ENCODE measurements at regions not wholly inside any gene's neighbourhood (a gene's known extent, or its start where the extent isn't known, plus 50 kb on each side); places are given as distances from the start of the nearest gene placed in this dataset.

DNA sequence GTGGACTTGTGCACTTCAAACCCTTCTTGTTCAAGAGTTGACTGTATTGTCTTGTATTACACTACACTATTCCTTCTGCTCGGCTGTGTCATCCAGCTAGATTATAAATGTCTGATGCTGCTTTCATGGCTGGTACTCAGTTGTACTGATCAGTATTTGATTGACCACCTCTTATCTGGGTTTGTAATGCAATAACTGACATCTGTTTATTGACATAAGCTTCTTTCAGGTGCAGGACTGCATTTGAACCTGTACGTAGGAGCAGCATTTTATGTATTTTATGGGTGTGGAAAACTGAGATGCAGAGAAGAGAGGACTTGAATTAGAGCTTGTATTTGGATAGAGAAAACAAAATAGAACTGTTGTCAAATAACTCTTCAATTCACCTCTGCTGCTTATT is 309.2 kb downstream of the FGF9 start:
- Mint-ChIP-seq H3K27ac (no peak overlapping the region), H3K4me1 (no peaks in the 10 kb centered on the region), H3K4me3 (no peak overlapping the region), H3K9me3 (no peaks in the 10 kb centered on the region), H3K36me3 (no peaks in the 10 kb centered on the region), H3K27me3 (no peaks in the 10 kb centered on the region)
- ATAC-seq (replicated peaks) (no peak), DNase-seq (no peak)

DNA sequence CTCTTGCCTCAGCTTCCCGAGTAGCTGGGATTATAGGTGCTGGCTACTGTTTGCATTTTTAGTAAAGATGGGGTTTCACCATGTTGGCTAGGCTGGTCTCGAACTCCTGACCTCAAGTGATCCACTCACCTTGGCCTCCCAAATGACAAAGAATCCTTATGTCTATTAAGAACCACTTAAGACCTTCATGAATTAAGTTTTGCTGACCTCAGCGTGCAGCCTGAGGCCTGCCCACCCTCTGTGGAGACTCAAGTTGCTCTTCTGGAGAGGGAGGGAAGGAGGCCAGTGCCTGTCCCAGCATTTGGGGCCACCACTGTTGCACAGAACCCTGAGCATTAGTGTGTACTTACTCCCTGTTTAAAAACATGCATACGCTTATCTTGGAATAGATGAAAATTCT is 313.3 kb downstream of the FGF9 start:
- H3K9me3 Mint-ChIP-seq = peaks cover 0 to 3% of the 10 kb centered on the region in 2 donors
- H3K27ac Mint-ChIP-seq = no peak overlapping the region
- peaks cover 0 to 3% of the 10 kb centered on the region in 2 donors for H3K36me3 Mint-ChIP-seq
- no peak for ATAC-seq (replicated peaks)
- DNase-seq = no peak
- H3K4me1 Mint-ChIP-seq = no peaks in the 10 kb centered on the region
- no peaks in the 10 kb centered on the region for H3K27me3 Mint-ChIP-seq
- H3K4me3 Mint-ChIP-seq = no peak overlapping the region

DNA sequence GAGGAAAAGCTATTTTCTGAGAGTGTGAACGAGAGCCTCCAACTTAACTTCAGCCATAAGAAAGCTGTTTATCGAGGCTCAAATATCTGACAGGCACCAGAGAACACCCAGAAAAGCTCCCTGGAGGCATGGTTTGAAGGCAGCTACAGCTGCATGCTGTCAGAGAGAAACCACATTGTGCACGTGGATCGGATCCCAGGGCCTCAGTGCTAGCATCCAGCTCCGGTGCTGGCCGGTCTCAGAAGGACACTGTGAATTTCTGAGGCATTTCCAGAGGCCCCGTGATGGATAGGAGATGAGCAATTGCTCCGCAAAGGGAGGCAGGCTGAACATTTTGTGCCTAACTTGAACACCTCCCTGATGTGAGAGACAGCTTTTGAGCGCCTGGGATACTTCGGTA is 315.7 kb downstream of the FGF9 start:
- H3K27me3 Mint-ChIP-seq = no peaks in the 10 kb centered on the region
- H3K36me3 Mint-ChIP-seq = peaks cover 0 to 3% of the 10 kb centered on the region in 2 donors
- H3K4me1 Mint-ChIP-seq = no peaks in the 10 kb centered on the region
- H3K27ac Mint-ChIP-seq = no peak overlapping the region
- ATAC-seq (replicated peaks) (no peak), DNase-seq (no peak)
- peaks cover 0 to 3% of the 10 kb centered on the region in 2 donors for H3K9me3 Mint-ChIP-seq
- no peak overlapping the region for H3K4me3 Mint-ChIP-seq

- no peak for ATAC-seq (replicated peaks)
- H3K27ac Mint-ChIP-seq = no peak overlapping the region
- peaks cover 0 to 3% of the 10 kb centered on the region in 2 donors for H3K36me3 Mint-ChIP-seq
- H3K4me3 Mint-ChIP-seq = no peak overlapping the region
- DNase-seq = no peak
- peaks cover 0 to 3% of the 10 kb centered on the region in 2 donors for H3K9me3 Mint-ChIP-seq
- no peaks in the 10 kb centered on the region for H3K4me1 Mint-ChIP-seq
- H3K27me3 Mint-ChIP-seq = no peaks in the 10 kb centered on the region
These were observed 316.9 kb downstream of the FGF9 start for GRCh38 chr13:21987793-21988192.

- no peaks in the 10 kb centered on the region for H3K27me3 Mint-ChIP-seq
- no peak overlapping the region for H3K27ac Mint-ChIP-seq
- H3K36me3 Mint-ChIP-seq = peaks cover 0 to 3% of the 10 kb centered on the region in 2 donors
- no peaks in the 10 kb centered on the region for H3K4me1 Mint-ChIP-seq
- H3K4me3 Mint-ChIP-seq = no peak overlapping the region
- H3K9me3 Mint-ChIP-seq = peaks cover 0 to 3% of the 10 kb centered on the region in 2 donors
- ATAC-seq (replicated peaks) (no peak), DNase-seq (no peak)
These were observed 317.8 kb downstream of the FGF9 start for GRCh38 chr13:21988624-21989023.

- no peak for DNase-seq
- no peaks in the 10 kb centered on the region for H3K9me3 Mint-ChIP-seq
- no peaks in the 10 kb centered on the region for H3K4me1 Mint-ChIP-seq
- H3K4me3 Mint-ChIP-seq = no peak overlapping the region
- no peak for ATAC-seq (replicated peaks)
- H3K27me3 Mint-ChIP-seq = peaks cover 25 to 29% of the 10 kb centered on the region in 2 donors
- no peak overlapping the region for H3K27ac Mint-ChIP-seq
- H3K36me3 Mint-ChIP-seq = no peaks in the 10 kb centered on the region
These were observed 325.2 kb downstream of the FGF9 start for GRCh38 chr13:21996049-21996448.

DNA sequence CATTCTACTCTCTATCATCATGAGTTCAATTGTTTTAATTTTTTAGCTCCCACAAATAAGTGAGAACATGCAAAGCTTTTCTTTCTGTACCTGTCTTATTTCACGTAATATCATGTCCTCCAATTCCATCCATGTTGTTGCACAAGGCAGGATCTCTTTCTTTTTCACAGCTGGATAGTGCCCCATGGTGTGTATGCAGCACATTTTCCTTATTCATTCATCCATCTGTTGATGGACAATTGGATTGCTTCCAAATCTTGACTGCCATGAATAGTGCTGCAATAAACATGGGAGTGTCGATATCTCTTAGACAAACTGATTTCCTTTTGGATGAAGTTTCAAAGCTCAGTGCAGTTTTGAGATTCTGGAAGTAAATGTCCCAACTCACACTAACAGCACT is 326.9 kb downstream of the FGF9 start:
- Mint-ChIP-seq H3K4me1 (no peaks in the 10 kb centered on the region), H3K36me3 (no peaks in the 10 kb centered on the region), H3K9me3 (no peaks in the 10 kb centered on the region), H3K27ac (no peak overlapping the region), H3K27me3 (peaks cover 29 to 35% of the 10 kb centered on the region in 2 donors), H3K4me3 (no peak overlapping the region)
- ATAC-seq (replicated peaks) (no peak), DNase-seq (no peak)

GRCh38 chr13:21998279-21998990 is 327.6 kb downstream of the FGF9 start:
- Mint-ChIP-seq H3K36me3 (no peaks in the 10 kb centered on the region), H3K27ac (no peak overlapping the region), H3K4me3 (no peak overlapping the region), H3K27me3 (peaks cover 29 to 35% of the 10 kb centered on the region in 2 donors), H3K9me3 (no peaks in the 10 kb centered on the region), H3K4me1 (no peaks in the 10 kb centered on the region)
- DNase-seq (no peak), ATAC-seq (replicated peaks) (no peak)

- no peaks in the 10 kb centered on the region for H3K4me1 Mint-ChIP-seq
- ATAC-seq (replicated peaks) = no peak
These were observed 328.8 kb downstream of the FGF9 start for GRCh38 chr13:21999666-22000065.

GRCh38 chr13:22000191-22000590 is 329.3 kb downstream of the FGF9 start:
- Mint-ChIP-seq H3K27ac (no peak overlapping the region), H3K9me3 (no peaks in the 10 kb centered on the region), H3K4me3 (no peak overlapping the region), H3K27me3 (peaks cover 23 to 25% of the 10 kb centered on the region in 2 donors), H3K36me3 (no peaks in the 10 kb centered on the region), H3K4me1 (no peaks in the 10 kb centered on the region)
- ATAC-seq (replicated peaks) (no peak), DNase-seq (no peak)

More at GRCh38 chr13:21999666-22000065, 328.8 kb downstream of the FGF9 start:
- Mint-ChIP-seq H3K4me3 (no peak overlapping the region), H3K27ac (no peak overlapping the region), H3K36me3 (no peaks in the 10 kb centered on the region), H3K27me3 (peaks cover 25 to 30% of the 10 kb centered on the region in 2 donors), H3K9me3 (no peaks in the 10 kb centered on the region)
- no peak for DNase-seq

DNA sequence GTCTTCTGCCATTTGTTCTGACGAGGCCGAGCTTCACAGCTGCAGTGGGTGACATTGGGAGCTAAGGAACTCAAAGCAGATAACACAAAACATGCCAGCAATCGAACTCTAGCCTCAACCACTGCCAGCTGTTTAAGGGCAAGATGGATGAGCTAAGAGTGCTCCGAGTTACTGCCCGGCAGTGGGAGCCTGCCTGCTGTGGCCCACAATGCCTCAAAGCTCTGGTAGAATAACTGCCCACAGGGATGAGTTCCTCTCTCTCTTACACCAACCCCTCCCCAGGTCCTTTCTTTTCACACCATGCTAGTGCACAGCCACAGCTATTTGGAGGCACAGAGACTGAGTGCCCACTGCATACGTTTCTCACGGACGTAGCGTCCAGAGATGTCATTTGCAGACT is 330.5 kb downstream of the FGF9 start:
- Mint-ChIP-seq H3K4me3 (no peak overlapping the region), H3K27me3 (peaks cover 23 to 25% of the 10 kb centered on the region in 2 donors), H3K36me3 (no peaks in the 10 kb centered on the region), H3K27ac (peak overlapping the region; percentile 68), H3K4me1 (no peaks in the 10 kb centered on the region), H3K9me3 (no peaks in the 10 kb centered on the region)
- ATAC-seq (replicated peaks) = no peak
- no peak for DNase-seq

- no peak for ATAC-seq (replicated peaks)
- peaks cover 19 to 25% of the 10 kb centered on the region in 2 donors for H3K27me3 Mint-ChIP-seq
- no peak overlapping the region for H3K27ac Mint-ChIP-seq
- peaks cover 0 to under 1% of the 10 kb centered on the region in 2 donors for H3K36me3 Mint-ChIP-seq
- H3K4me3 Mint-ChIP-seq = no peak overlapping the region
- no peaks in the 10 kb centered on the region for H3K4me1 Mint-ChIP-seq
- no peak for DNase-seq
- H3K9me3 Mint-ChIP-seq = peaks cover 1 to 2% of the 10 kb centered on the region in 2 donors
These were observed 332.0 kb downstream of the FGF9 start for GRCh38 chr13:22002893-22003292.

- H3K4me3 Mint-ChIP-seq = no peak overlapping the region
- ATAC-seq (replicated peaks) = peak in 1 of 2 donors; percentile 39
These were observed 338.6 kb downstream of the FGF9 start for GRCh38 chr13:22009500-22009899.

DNA sequence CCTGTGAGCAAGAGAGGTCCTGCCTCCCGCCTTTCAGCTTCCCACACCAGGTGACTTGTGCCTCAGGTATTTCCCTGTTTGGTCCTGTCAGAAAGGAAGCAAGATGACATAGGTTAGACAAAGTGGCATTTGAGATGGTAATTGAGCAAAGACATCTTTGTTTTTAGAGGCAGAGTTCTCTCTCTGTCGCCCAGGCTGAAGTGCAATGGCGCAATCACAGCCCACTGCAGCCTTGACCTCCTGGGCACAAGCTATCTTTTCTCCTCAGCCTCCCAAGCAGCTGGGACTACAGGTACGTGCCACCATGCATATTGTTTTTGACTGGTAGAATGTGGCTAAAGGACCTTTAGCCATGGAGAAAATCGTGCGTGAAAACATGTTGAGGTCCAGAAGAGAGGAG is 339.1 kb downstream of the FGF9 start:
- H3K27me3 Mint-ChIP-seq = no peaks in the 10 kb centered on the region
- peaks cover 0 to 6% of the 10 kb centered on the region in 2 donors for H3K36me3 Mint-ChIP-seq
- H3K27ac Mint-ChIP-seq = no peak overlapping the region
- peaks cover 3 to 4% of the 10 kb centered on the region in 2 donors for H3K9me3 Mint-ChIP-seq
- no peak overlapping the region for H3K4me3 Mint-ChIP-seq
- no peak for ATAC-seq (replicated peaks)
- no peak for DNase-seq
- H3K4me1 Mint-ChIP-seq = peaks cover 0 to 4% of the 10 kb centered on the region in 2 donors

More at GRCh38 chr13:22009500-22009899, 338.6 kb downstream of the FGF9 start:
- Mint-ChIP-seq H3K27me3 (no peaks in the 10 kb centered on the region), H3K4me1 (peaks cover 0 to 4% of the 10 kb centered on the region in 2 donors), H3K36me3 (peaks cover 0 to 6% of the 10 kb centered on the region in 2 donors), H3K9me3 (peaks cover 3 to 4% of the 10 kb centered on the region in 2 donors), H3K27ac (no peak overlapping the region)
- DNase-seq = no peak

- H3K36me3 Mint-ChIP-seq = peaks cover 0 to 6% of the 10 kb centered on the region in 2 donors
- no peak overlapping the region for H3K27ac Mint-ChIP-seq
- no peaks in the 10 kb centered on the region for H3K27me3 Mint-ChIP-seq
- H3K9me3 Mint-ChIP-seq = peaks cover 1 to 4% of the 10 kb centered on the region in 2 donors
- DNase-seq (no peak), ATAC-seq (replicated peaks) (no peak)
- H3K4me1 Mint-ChIP-seq = peaks cover 6 to 13% of the 10 kb centered on the region in 2 donors
- H3K4me3 Mint-ChIP-seq = no peak overlapping the region
These were observed 341.8 kb downstream of the FGF9 start for GRCh38 chr13:22012686-22013085.

All from stimulated activated naive B cell treated with anti-CD40 and anti-IgM and Interleukin-4, amounts not matched to agents 10 μg/mL and 1 μg/mL and 100 μg/mL, for 72 hours (primary cell).